Testis (tissue), 2 donors: ENCODE measurements at regions not wholly inside any gene's neighbourhood (a gene's known extent, or its start where the extent isn't known, plus 50 kb on each side); places are given as distances from the start of the nearest gene placed in this dataset.
A peak's percentile ranks its signal among the peaks of the same experiment; 100 is the strongest.

Source experiments
- DNase-seq: peaks from one replicate; pipeline ENCODE4 v3.0.0-alpha.2; 2019
- H3K27ac ChIP-seq, 2 donors: fragments of 200-600 bp; sonication (generic); one replicate each; pipeline ENCODE4 v1.5.1; 2019
- H3K27me3 ChIP-seq: fragments of 200-600 bp; sonication (generic); one replicate; pipeline ENCODE4 v1.5.1; 2019
- H3K36me3 ChIP-seq: fragments of 200-600 bp; sonication (generic); one replicate; pipeline ENCODE4 v1.5.1; 2017; ENCODE audit warnings: low read depth; ENCODE audit errors: missing control alignments
- H3K4me1 ChIP-seq: fragments of 200-600 bp; sonication (generic); one replicate; pipeline ENCODE4 v1.5.1; 2019
- H3K4me3 ChIP-seq, 2 donors: fragments of 200-600 bp; sonication (generic); one replicate each; pipeline ENCODE4 v1.5.1; 2017 to 2019
- H3K9me3 ChIP-seq: fragments of 200-600 bp; sonication (generic); one replicate; pipeline ENCODE4 v1.5.1; 2017
- CTCF ChIP-seq, 3 experiments: fragments of 450-650 bp in 2 of 3; fragments of 200-600 bp in 1 of 3; sonication (generic) in 1 of 3; IDR thresholded peaks; one replicate each; pipeline ENCODE4 v1.5.1; 2016 to 2019; ENCODE audit warnings: antibody characterized with exemption in 3 of 3, mild to moderate bottlenecking in 2 of 3, moderate library complexity in 1 of 3
- POLR2A ChIP-seq: fragments of 450-650 bp; IDR thresholded peaks from one replicate; pipeline ENCODE4 v1.6.1; 2017; ENCODE audit warnings: antibody characterized with exemption, mild to moderate bottlenecking, moderate library complexity
- WGBS, 2 donors: methylation state at CpG; one replicate each; pipeline ENCODE4 v1.1.5; 2018; 5-methylcytosine and 5-hydroxymethylcytosine counted together
- intact Hi-C: fragments of 100-400 bp; cut with DNase I; formaldehyde crosslinking; loops from one replicate; pipeline ENCODE4 v1.15.1; 2023; ENCODE audit warnings: low total_unique reads

GRCh38 chr4:148808416-148808815 is 366.2 kb upstream of the NR3C2 start:
- intact Hi-C loops = no loop called here
- DNase-seq = no peak
- Histone ChIP-seq H3K9me3 (no peaks in the 10 kb centered on the region), H3K4me1 (no peaks in the 10 kb centered on the region), H3K4me3 (no peak overlapping the region), H3K27me3 (no peaks in the 10 kb centered on the region), H3K27ac (no peak overlapping the region), H3K36me3 (no peaks in the 10 kb centered on the region)
- 77 to 86% methylated on average over 1 of the region's 1 CpG for WGBS, 2 donors
- TF ChIP-seq POLR2A (no peak), CTCF (IDR thresholded peaks at IDR 0.05) (no peak)

- 90 to 92% methylated on average over 4 of the region's 4 CpGs for WGBS, 2 donors
- Histone ChIP-seq H3K36me3 (no peaks in the 10 kb centered on the region), H3K9me3 (no peaks in the 10 kb centered on the region), H3K4me3 (no peak overlapping the region), H3K27me3 (no peaks in the 10 kb centered on the region), H3K4me1 (no peaks in the 10 kb centered on the region), H3K27ac (no peak overlapping the region)
- intact Hi-C loops = no loop called here
- no peak for DNase-seq
- TF ChIP-seq POLR2A = no peak
- TF ChIP-seq CTCF (IDR thresholded peaks at IDR 0.05) = no peak
Measured at GRCh38 chr4:148800940-148801339, 358.7 kb upstream of the NR3C2 start.

- no peaks in the 10 kb centered on the region for H3K4me1 ChIP-seq
- DNase-seq = no peak
- H3K4me3 ChIP-seq = no peak overlapping the region
- 93 to 94% methylated on average over 1 of the region's 1 CpG for WGBS, 2 donors
- no peaks in the 10 kb centered on the region for H3K27me3 ChIP-seq
- no peaks in the 10 kb centered on the region for H3K9me3 ChIP-seq
- H3K36me3 ChIP-seq = no peaks in the 10 kb centered on the region
- intact Hi-C loops = no loop called here
- no peak overlapping the region for H3K27ac ChIP-seq
- TF ChIP-seq POLR2A (no peak), CTCF (IDR thresholded peaks at IDR 0.05) (no peak)
Measured at GRCh38 chr4:148800336-148800885, 358.2 kb upstream of the NR3C2 start.

GRCh38 chr4:148795156-148795864 is 353.1 kb upstream of the NR3C2 start:
- Histone ChIP-seq H3K4me3 (no peak overlapping the region), H3K9me3 (no peaks in the 10 kb centered on the region), H3K4me1 (no peaks in the 10 kb centered on the region), H3K36me3 (no peaks in the 10 kb centered on the region), H3K27me3 (no peaks in the 10 kb centered on the region), H3K27ac (no peak overlapping the region)
- intact Hi-C loops = no loop called here
- peak; percentile 51 for DNase-seq
- 50 to 86% methylated on average over 7 of the region's 7 CpGs for WGBS, 2 donors
- TF ChIP-seq CTCF (IDR thresholded peaks at IDR 0.05) (no peak), POLR2A (no peak)

GRCh38 chr4:148793221-148793620 is 351.0 kb upstream of the NR3C2 start:
- no peaks in the 10 kb centered on the region for H3K4me1 ChIP-seq
- H3K9me3 ChIP-seq = no peaks in the 10 kb centered on the region
- no peaks in the 10 kb centered on the region for H3K36me3 ChIP-seq
- H3K4me3 ChIP-seq = no peak overlapping the region
- intact Hi-C loops = no loop called here
- TF ChIP-seq CTCF (IDR thresholded peaks at IDR 0.05) = no peak
- no peak for TF ChIP-seq POLR2A
- DNase-seq = no peak
- no peaks in the 10 kb centered on the region for H3K27me3 ChIP-seq
- 90 to 97% methylated on average over 2 of the region's 2 CpGs for WGBS, 2 donors
- H3K27ac ChIP-seq = no peak overlapping the region
